Panc1 (cell line): ENCODE measurements at regions not wholly inside any gene's neighbourhood (a gene's known extent, or its start where the extent isn't known, plus 50 kb on each side); places are given as distances from the start of the nearest gene placed in this dataset.

Experiments
- ATAC-seq: fragments of 200-7000 bp; cut with Tn5 transposase; 2 replicates; pipeline ENCODE4 v1.9.1; 2020; ENCODE audit warnings: mild to moderate bottlenecking, moderate library complexity
- BruUV-seq: library from RNA; stranded (reverse); fragments of 400-500 nt; replicated peaks from 2 replicates; lab custom pipeline; 2021; lab: Mats Ljungman, UMichigan
- CTCF ChIA-PET: fragments of 300-600 bp; sonication (Branson Sonifier 250); formaldehyde crosslinking; loops from one replicate; lab custom pipeline; 2022; ENCODE audit warnings: antibody characterized with exemption; lab: Charles Lee
- POLR2A ChIA-PET: fragments of 300-600 bp; sonication (Branson Sonifier 250); formaldehyde crosslinking; loops from one replicate; lab custom pipeline; 2022; ENCODE audit warnings: antibody characterized with exemption; lab: Charles Lee
- DNase-seq: peaks from one replicate; pipeline ENCODE4 v3.0.0-alpha.2; 2010; ENCODE audit warnings: low read depth, low spot score
- H3K27ac ChIP-seq: 2 replicates; pipeline ENCODE4 v1.5.1; 2011; ENCODE audit warnings: mild to moderate bottlenecking, low read length, inconsistent platforms
- H3K27me3 ChIP-seq: fragments of 200-500 bp; sonication (Bioruptor generic); 2 replicates; pipeline ENCODE4 v1.6.0; 2014; ENCODE audit warnings: low read length, inconsistent platforms; ENCODE audit not compliant: control insufficient read depth, insufficient read depth
- H3K36me3 ChIP-seq: fragments of 200-500 bp; sonication (Bioruptor generic); 2 replicates; pipeline ENCODE4 v1.5.1; 2014; ENCODE audit warnings: inconsistent platforms, mild to moderate bottlenecking, low read length, moderate library complexity; ENCODE audit not compliant: control insufficient read depth, insufficient read depth
- H3K4me1 ChIP-seq: 2 replicates; pipeline ENCODE4 v1.5.1; 2011; ENCODE audit warnings: inconsistent platforms, mild to moderate bottlenecking, low read length, moderate library complexity; ENCODE audit not compliant: control insufficient read depth, insufficient read depth
- H3K4me3 ChIP-seq, 2 experiments: 2 replicates each; pipeline ENCODE4 v1.5.1; 2011 to 2012; ENCODE audit warnings: low read depth in 2 of 2, low read length in 2 of 2, mild to moderate bottlenecking in 2 of 2, inconsistent platforms in 1 of 2, moderate library complexity in 1 of 2
- H3K9me3 ChIP-seq: fragments of 200-500 bp; sonication (Bioruptor generic); 2 replicates; pipeline ENCODE4 v1.5.1; 2014; ENCODE audit warnings: low read depth, mild to moderate bottlenecking, inconsistent platforms, low read length, moderate library complexity; ENCODE audit not compliant: control insufficient read depth, insufficient read depth
- POLR2AphosphoS5 ChIP-seq: IDR thresholded peaks from 2 replicates; pipeline ENCODE4 v1.6.1; 2012; ENCODE audit warnings: mild to moderate bottlenecking, low read depth, low read length, moderate library complexity
- REST ChIP-seq, 2 experiments: IDR thresholded peaks; 2 replicates each; pipeline ENCODE4 v1.6.1; 2011 to 2012; ENCODE audit warnings: low read depth in 2 of 2, control low read depth in 1 of 2, low read length in 1 of 2, mild to moderate bottlenecking in 1 of 2, moderate library complexity in 1 of 2; ENCODE audit not compliant: insufficient read depth in 1 of 2
- SIN3A ChIP-seq: IDR thresholded peaks from 2 replicates; pipeline ENCODE4 v1.6.1; 2012; ENCODE audit warnings: low read depth, mild to moderate bottlenecking, low read length, moderate library complexity, borderline replicate concordance; ENCODE audit not compliant: insufficient read depth
- TCF7L2 ChIP-seq: IDR thresholded peaks from 2 replicates; pipeline ENCODE4 v1.6.1; 2011; ENCODE audit warnings: mild to moderate bottlenecking, low read depth, low read length, inconsistent platforms
- in situ Hi-C: cut with HindIII; loops from 2 replicates; pipeline ENCODE4 v1.10.0; 2016; ENCODE audit warnings: low sequenced_read_pairs, low pct_unique_long_range_greater_than_20kb
- intact Hi-C: fragments of 100-400 bp; cut with micrococcal nuclease; formaldehyde crosslinking; loops from one replicate; pipeline ENCODE4 v1.10.0; 2022; ENCODE audit not compliant: unreplicated experiment
- TF ChIP-seq, protein P1 (sequence below): fragments of 450-650 bp; IDR thresholded peaks from 2 replicates; pipeline ENCODE4 v1.5.1; 2017; ENCODE audit warnings: mild to moderate bottlenecking

DNA sequence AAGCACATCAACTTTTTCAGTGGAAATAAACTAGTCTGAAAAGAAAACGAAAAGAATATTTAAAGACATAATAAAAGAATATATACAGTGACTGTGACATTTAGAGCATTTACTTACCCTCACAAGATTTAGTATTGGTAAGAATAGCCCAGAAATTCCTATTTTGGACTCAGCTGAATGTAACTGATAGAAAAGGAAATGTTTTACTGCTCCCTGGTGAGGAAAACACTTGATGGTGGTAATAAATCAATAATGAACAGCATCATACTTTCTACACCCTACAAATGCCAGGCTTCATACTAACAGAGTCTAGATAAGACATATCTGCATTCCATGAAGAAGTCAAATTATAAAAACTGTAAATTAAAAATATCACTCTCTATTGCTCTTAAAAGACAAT is 753.5 kb upstream of the PCDH10 start:
- ChIA-PET CTCF (no interaction called here), POLR2A (no interaction called here)
- Histone ChIP-seq H3K27ac (no peak overlapping the region), H3K36me3 (no peaks in the 10 kb centered on the region), H3K27me3 (no peaks in the 10 kb centered on the region), H3K9me3 (no peaks in the 10 kb centered on the region), H3K4me3 (no peak overlapping the region), H3K4me1 (no peaks in the 10 kb centered on the region)
- intact Hi-C loops = no loop called here
- ATAC-seq (no peak), DNase-seq (no peak)
- TF ChIP-seq TCF7L2 (no peak), POLR2AphosphoS5 (no peak), REST (IDR thresholded peaks at IDR 0.05; ENCODE audit: insufficient read depth in 1 of 2, low read depth in 2 of 2, low read length in 1 of 2) (no peak), SIN3A (no peak)
- TF ChIP-seq, protein P1, sequence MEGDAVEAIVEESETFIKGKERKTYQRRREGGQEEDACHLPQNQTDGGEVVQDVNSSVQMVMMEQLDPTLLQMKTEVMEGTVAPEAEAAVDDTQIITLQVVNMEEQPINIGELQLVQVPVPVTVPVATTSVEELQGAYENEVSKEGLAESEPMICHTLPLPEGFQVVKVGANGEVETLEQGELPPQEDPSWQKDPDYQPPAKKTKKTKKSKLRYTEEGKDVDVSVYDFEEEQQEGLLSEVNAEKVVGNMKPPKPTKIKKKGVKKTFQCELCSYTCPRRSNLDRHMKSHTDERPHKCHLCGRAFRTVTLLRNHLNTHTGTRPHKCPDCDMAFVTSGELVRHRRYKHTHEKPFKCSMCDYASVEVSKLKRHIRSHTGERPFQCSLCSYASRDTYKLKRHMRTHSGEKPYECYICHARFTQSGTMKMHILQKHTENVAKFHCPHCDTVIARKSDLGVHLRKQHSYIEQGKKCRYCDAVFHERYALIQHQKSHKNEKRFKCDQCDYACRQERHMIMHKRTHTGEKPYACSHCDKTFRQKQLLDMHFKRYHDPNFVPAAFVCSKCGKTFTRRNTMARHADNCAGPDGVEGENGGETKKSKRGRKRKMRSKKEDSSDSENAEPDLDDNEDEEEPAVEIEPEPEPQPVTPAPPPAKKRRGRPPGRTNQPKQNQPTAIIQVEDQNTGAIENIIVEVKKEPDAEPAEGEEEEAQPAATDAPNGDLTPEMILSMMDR = no peak
- no TSS peak for BruUV-seq
- in situ Hi-C loops = no loop called here

- no peaks in the 10 kb centered on the region for H3K27me3 ChIP-seq
- no peaks in the 10 kb centered on the region for H3K36me3 ChIP-seq
- no TSS peak for BruUV-seq
- H3K4me1 ChIP-seq = no peaks in the 10 kb centered on the region
- ChIA-PET CTCF (no interaction called here), POLR2A (no interaction called here)
- no peaks in the 10 kb centered on the region for H3K9me3 ChIP-seq
- no peak overlapping the region for H3K27ac ChIP-seq
- in situ Hi-C loops (no loop called here), intact Hi-C loops (no loop called here)
- DNase-seq (no peak), ATAC-seq (no peak)
- TF ChIP-seq, protein P1 = no peak
- TF ChIP-seq SIN3A (no peak), REST (IDR thresholded peaks at IDR 0.05; ENCODE audit: insufficient read depth in 1 of 2, low read depth in 2 of 2, low read length in 1 of 2) (no peak), POLR2AphosphoS5 (no peak), TCF7L2 (no peak)
- no peak overlapping the region for H3K4me3 ChIP-seq
Measured at GRCh38 chr4:132396636-132397035, 752.5 kb upstream of the PCDH10 start.
